Lower leg skin (tissue), 3 donors: ENCODE measurements at regions not wholly inside any gene's neighbourhood (a gene's known extent, or its start where the extent isn't known, plus 50 kb on each side); places are given as distances from the start of the nearest gene placed in this dataset.

Experiments
- CTCF ChIP-seq, 3 donors: fragments of 450-650 bp; IDR thresholded peaks; one replicate each; pipeline ENCODE4 v1.5.1; 2016; ENCODE audit warnings: antibody characterized with exemption in 3 of 3, mild to moderate bottlenecking in 3 of 3, moderate library complexity in 2 of 3
- POLR2A ChIP-seq, 2 donors: fragments of 450-650 bp; IDR thresholded peaks; one replicate each; pipeline ENCODE4 v1.6.1; 2016 to 2017; ENCODE audit warnings: antibody characterized with exemption in 2 of 2, mild to moderate bottlenecking in 1 of 2, moderate library complexity in 1 of 2

- no peak for TF ChIP-seq POLR2A (IDR thresholded peaks at IDR 0.05)
- no peak for TF ChIP-seq CTCF (IDR thresholded peaks at IDR 0.05)
These were observed 250.0 kb downstream of the GPM6A start for GRCh38 chr4:175562111-175562510.
